ENCODE measurements at regions not wholly inside any gene's neighbourhood (a gene's known extent, or its start where the extent isn't known, plus 50 kb on each side); places are given as distances from the start of the nearest gene placed in this dataset.

DNA sequence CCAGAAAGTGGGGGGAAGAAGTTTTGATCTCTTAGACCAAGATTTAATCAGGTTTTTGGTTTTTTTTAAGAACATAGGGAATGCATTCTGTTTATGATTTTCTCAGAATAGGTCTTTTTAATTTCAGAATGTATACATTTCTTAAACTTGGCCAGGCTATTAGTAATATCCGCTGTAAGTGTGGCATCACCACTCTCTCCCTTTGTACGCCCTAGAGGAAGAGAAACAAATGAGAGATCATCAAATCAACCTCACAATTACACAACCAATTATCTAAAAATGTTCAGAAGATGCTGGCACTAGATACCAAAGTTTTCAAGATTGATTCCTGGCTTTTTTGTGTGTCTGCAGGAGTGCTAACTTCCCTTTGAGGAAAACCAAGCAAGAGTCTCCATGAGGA is 70.0 kb downstream of the KLF6 start:
- TF ChIP-seq, protein P1, sequence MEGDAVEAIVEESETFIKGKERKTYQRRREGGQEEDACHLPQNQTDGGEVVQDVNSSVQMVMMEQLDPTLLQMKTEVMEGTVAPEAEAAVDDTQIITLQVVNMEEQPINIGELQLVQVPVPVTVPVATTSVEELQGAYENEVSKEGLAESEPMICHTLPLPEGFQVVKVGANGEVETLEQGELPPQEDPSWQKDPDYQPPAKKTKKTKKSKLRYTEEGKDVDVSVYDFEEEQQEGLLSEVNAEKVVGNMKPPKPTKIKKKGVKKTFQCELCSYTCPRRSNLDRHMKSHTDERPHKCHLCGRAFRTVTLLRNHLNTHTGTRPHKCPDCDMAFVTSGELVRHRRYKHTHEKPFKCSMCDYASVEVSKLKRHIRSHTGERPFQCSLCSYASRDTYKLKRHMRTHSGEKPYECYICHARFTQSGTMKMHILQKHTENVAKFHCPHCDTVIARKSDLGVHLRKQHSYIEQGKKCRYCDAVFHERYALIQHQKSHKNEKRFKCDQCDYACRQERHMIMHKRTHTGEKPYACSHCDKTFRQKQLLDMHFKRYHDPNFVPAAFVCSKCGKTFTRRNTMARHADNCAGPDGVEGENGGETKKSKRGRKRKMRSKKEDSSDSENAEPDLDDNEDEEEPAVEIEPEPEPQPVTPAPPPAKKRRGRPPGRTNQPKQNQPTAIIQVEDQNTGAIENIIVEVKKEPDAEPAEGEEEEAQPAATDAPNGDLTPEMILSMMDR (conservative IDR thresholded peaks at IDR 0.05; ENCODE audit: low read depth, low read length): no peak
- TF ChIP-seq EZH2 (IDR thresholded peaks at IDR 0.05; ENCODE audit: low read length, unreplicated experiment): no peak

All from PC-3 (cell line).